H1 (cell line): ENCODE measurements at regions not wholly inside any gene's neighbourhood (a gene's known extent, or its start where the extent isn't known, plus 50 kb on each side); places are given as distances from the start of the nearest gene placed in this dataset.

Experiments used
- CTCF ChIA-PET: fragments of 300-600 bp; sonication (Branson Sonifier 250); formaldehyde crosslinking; loops from one replicate; lab custom pipeline; 2021; ENCODE audit not compliant: partially characterized antibody; lab: Charles Lee
- POLR2A ChIA-PET: fragments of 300-600 bp; sonication (Branson Sonifier 250); formaldehyde crosslinking; loops from one replicate; lab custom pipeline; 2021; ENCODE audit warnings: inconsistent platforms; ENCODE audit not compliant: partially characterized antibody; lab: Charles Lee
- DNase-seq, 2 experiments: peaks; one replicate each; pipeline versions ENCODE4 v3.0.0 to v3.0.0-alpha.2; 2010 to 2022; ENCODE audit warnings: low spot score in 2 of 2, low read depth in 1 of 2, mixed read lengths in 1 of 2
- FAIRE-seq: peaks from 2 replicates; lab custom pipeline; 2011; peaks lifted over from hg19 to GRCh38; lab: Jason Lieb, UNC
- H2AFZ ChIP-seq: 2 replicates; pipeline ENCODE4 v1.8.1; 2012; ENCODE audit warnings: low read length, inconsistent platforms
- H2AK5ac ChIP-seq: 2 replicates; pipeline ENCODE4 v1.6.1; 2013; ENCODE audit warnings: low read depth, low read length
- H2BK120ac ChIP-seq: replicated peaks from 2 replicates; pipeline ENCODE3; 2013; ENCODE audit warnings: low read depth, low read length, inconsistent platforms
- H2BK12ac ChIP-seq: 2 replicates; pipeline ENCODE4 v1.6.1; 2013; ENCODE audit warnings: low read depth, low read length
- H2BK15ac ChIP-seq: 2 replicates; pipeline ENCODE4 v1.6.1; 2013; ENCODE audit warnings: low read length
- H2BK20ac ChIP-seq: 2 replicates; pipeline ENCODE4 v1.6.1; 2013; ENCODE audit warnings: low read length
- H2BK5ac ChIP-seq: 2 replicates; pipeline ENCODE4 v1.6.1; 2013; ENCODE audit warnings: low read depth, low read length
- H3K14ac ChIP-seq: 2 replicates; pipeline ENCODE4 v1.6.1; 2013; ENCODE audit warnings: inconsistent platforms; ENCODE audit not compliant: insufficient read length
- H3K18ac ChIP-seq: 2 replicates; pipeline ENCODE4 v1.6.1; 2013; ENCODE audit warnings: low read length; ENCODE audit errors: extremely low read depth
- H3K23ac ChIP-seq: 2 replicates; pipeline ENCODE4 v1.6.1; 2013; ENCODE audit warnings: inconsistent platforms; ENCODE audit not compliant: insufficient read length
- H3K23me2 ChIP-seq: 2 replicates; pipeline ENCODE4 v1.6.1; 2013; ENCODE audit warnings: low read depth, low read length
- H3K27ac ChIP-seq: 2 replicates; pipeline ENCODE4 v1.6.1; 2011; ENCODE audit warnings: low read depth, low read length, inconsistent platforms
- H3K27me3 ChIP-seq, 4 experiments: replicated peaks in 1 of 4; 1 replicate in 1 of 4; 2 replicates in 3 of 4; pipeline versions ENCODE4 v1.6.1 to v1.8.1; 2011 to 2013; ENCODE audit warnings: low read length in 3 of 4, mild to moderate bottlenecking in 3 of 4, inconsistent platforms in 2 of 4, mixed read lengths in 2 of 4, moderate library complexity in 1 of 4; ENCODE audit not compliant: control insufficient read depth in 3 of 4, insufficient read depth in 3 of 4; ENCODE audit errors: extremely low read depth in 1 of 4
- H3K36me3 ChIP-seq, 4 experiments: 2 replicates each; pipeline versions ENCODE4 v1.6.1 to v1.8.1; 2011 to 2013; ENCODE audit warnings: mild to moderate bottlenecking in 4 of 4, low read length in 3 of 4, moderate library complexity in 2 of 4, control low read depth in 1 of 4, inconsistent platforms in 1 of 4; ENCODE audit not compliant: insufficient read depth in 4 of 4, control insufficient read depth in 2 of 4
- H3K4ac ChIP-seq: replicated peaks from 2 replicates; pipeline ENCODE3; 2013; ENCODE audit warnings: low read length, low read depth, mixed read lengths, inconsistent platforms; ENCODE audit not compliant: insufficient read length
- H3K4me1 ChIP-seq, 4 experiments: replicated peaks in 1 of 4; 1 replicate in 1 of 4; 2 replicates in 3 of 4; pipeline versions ENCODE4 v1.6.1 to v1.8.1; 2011 to 2013; ENCODE audit warnings: low read length in 3 of 4, inconsistent platforms in 2 of 4, mixed read lengths in 1 of 4; ENCODE audit not compliant: insufficient read depth in 4 of 4, control insufficient read depth in 3 of 4
- H3K4me2 ChIP-seq, 2 experiments: 2 replicates each; pipeline versions ENCODE4 v1.6.1 to v1.8.1; 2011 to 2013; ENCODE audit warnings: low read depth in 2 of 2, low read length in 2 of 2, control low read depth in 1 of 2, inconsistent platforms in 1 of 2, mild to moderate bottlenecking in 1 of 2; ENCODE audit not compliant: insufficient read depth in 1 of 2
- H3K4me3 ChIP-seq, 4 experiments: fragments of 200-600, 300-600 bp in 1 of 4; sonication (generic), shearing (Covaris generic), sonication (Bioruptor Twin) in 1 of 4; 2 replicates each; pipeline versions ENCODE4 v1.5.1 to v1.8.1; 2011 to 2016; ENCODE audit warnings: low read length in 4 of 4, low read depth in 3 of 4, control low read depth in 2 of 4, inconsistent platforms in 2 of 4, mild to moderate bottlenecking in 2 of 4, mixed read lengths in 1 of 4, moderate library complexity in 1 of 4; ENCODE audit not compliant: insufficient read depth in 2 of 4; ENCODE audit errors: extremely low read depth in 1 of 4
- H3K56ac ChIP-seq: replicated peaks from 2 replicates; pipeline ENCODE3; 2013; ENCODE audit warnings: low read depth, mild to moderate bottlenecking, mixed read lengths, low read length, inconsistent platforms; ENCODE audit not compliant: insufficient read length
- H3K79me1 ChIP-seq: 2 replicates; pipeline ENCODE4 v1.6.1; 2013; ENCODE audit warnings: low read depth, low read length, control low read depth
- H3K79me2 ChIP-seq, 2 experiments: 2 replicates each; pipeline versions ENCODE4 v1.6.1 to v1.8.1; 2012 to 2013; ENCODE audit warnings: low read length in 2 of 2, mild to moderate bottlenecking in 2 of 2, inconsistent platforms in 1 of 2; ENCODE audit not compliant: insufficient read depth in 2 of 2, control insufficient read depth in 1 of 2
- H3K9ac ChIP-seq, 4 experiments: replicated peaks in 1 of 4; 1 replicate in 1 of 4; 2 replicates in 3 of 4; pipeline versions ENCODE4 v1.6.1 to v1.8.1; 2011 to 2013; ENCODE audit warnings: low read depth in 3 of 4, low read length in 3 of 4, control low read depth in 2 of 4, mild to moderate bottlenecking in 2 of 4, moderate library complexity in 2 of 4, inconsistent platforms in 1 of 4; ENCODE audit errors: extremely low read depth in 1 of 4
- H3K9me3 ChIP-seq, 2 experiments: 2 replicates each; pipeline versions ENCODE4 v1.6.1 to v1.8.1; 2012 to 2013; ENCODE audit warnings: mild to moderate bottlenecking in 2 of 2, moderate library complexity in 2 of 2, control low read depth in 1 of 2, inconsistent platforms in 1 of 2, low read depth in 1 of 2, low read length in 1 of 2, mixed read lengths in 1 of 2; ENCODE audit not compliant: insufficient read depth in 2 of 2
- H4K20me1 ChIP-seq, 2 experiments: replicated peaks in 1 of 2; 2 replicates each; pipeline versions ENCODE3 to v1.8.1; 2011 to 2013; ENCODE audit warnings: inconsistent platforms in 2 of 2, low read length in 2 of 2, mild to moderate bottlenecking in 1 of 2; ENCODE audit not compliant: insufficient read depth in 2 of 2, control insufficient read depth in 1 of 2
- H4K5ac ChIP-seq: 2 replicates; pipeline ENCODE4 v1.6.1; 2013; ENCODE audit warnings: low read length, low read depth, mixed read lengths, inconsistent platforms; ENCODE audit not compliant: insufficient read length
- H4K8ac ChIP-seq: 2 replicates; pipeline ENCODE4 v1.8.0; 2013; ENCODE audit warnings: mild to moderate bottlenecking, moderate library complexity, low read length, inconsistent platforms; ENCODE audit not compliant: insufficient read depth; ENCODE audit errors: extremely low read depth
- H4K91ac ChIP-seq: replicated peaks from 2 replicates; pipeline ENCODE3; 2013; ENCODE audit warnings: low read length, mixed read lengths, inconsistent platforms; ENCODE audit not compliant: insufficient read length
- CHD2 ChIP-seq: IDR thresholded peaks from 2 replicates; pipeline ENCODE4 v1.6.1; 2012; ENCODE audit warnings: low read length, improper control_type of control experiment
- EGR1 ChIP-seq: IDR thresholded peaks from 2 replicates; pipeline ENCODE4 v1.6.1; 2011; ENCODE audit warnings: low read depth, low read length, borderline replicate concordance
- EP300 ChIP-seq, 2 experiments: IDR thresholded peaks; 1 replicate in 1 of 2; 2 replicates in 1 of 2; pipeline ENCODE4 v1.6.1; 2011 to 2012; ENCODE audit warnings: low read depth in 2 of 2, low read length in 2 of 2, mild to moderate bottlenecking in 2 of 2, borderline replicate concordance in 1 of 2, inconsistent platforms in 1 of 2, moderate library complexity in 1 of 2
- FOSL1 ChIP-seq: IDR thresholded peaks from 2 replicates; pipeline ENCODE4 v1.6.1; 2011; ENCODE audit warnings: mild to moderate bottlenecking, low read depth, low read length, moderate library complexity; ENCODE audit not compliant: insufficient read depth
- NANOG ChIP-seq: IDR thresholded peaks from 2 replicates; pipeline ENCODE4 v1.6.1; 2011; ENCODE audit warnings: low read length, low read depth, mild to moderate bottlenecking, inconsistent platforms; ENCODE audit not compliant: insufficient read depth, poor library complexity, severe bottlenecking
- TCF12 ChIP-seq: IDR thresholded peaks from 2 replicates; pipeline ENCODE4 v1.6.1; 2011; ENCODE audit warnings: low read depth, mild to moderate bottlenecking, low read length
- WGBS, 2 experiments: shearing (Covaris generic) in 1 of 2; methylation state at CpG; one replicate each; pipeline versions ENCODE4 v1.1.6 to v1.1.7; 2013 to 2015; ENCODE audit warnings: low lambda C conversion rate in 2 of 2, mixed read lengths in 2 of 2, inconsistent platforms in 1 of 2, low coverage in 1 of 2, missing lambda C conversion rate in 1 of 2; ENCODE audit not compliant: insufficient replicate concordance in 2 of 2, insufficient coverage in 1 of 2, insufficient read length in 1 of 2; ENCODE audit errors: extremely low coverage in 1 of 2, missing lambda C conversion rate in 1 of 2; 5-methylcytosine and 5-hydroxymethylcytosine counted together
- TF ChIP-seq, protein P1 (sequence below): IDR thresholded peaks from 2 replicates; pipeline ENCODE4 v1.6.1; 2012; ENCODE audit warnings: low read length, inconsistent platforms

GRCh38 chr6:139885909-139886308 lies 511.5 kb upstream of the CITED2 start:
- no peaks in the 10 kb centered on the region for H3K23me2 ChIP-seq
- no peaks in the 10 kb centered on the region for H3K79me2 ChIP-seq
- no peak overlapping the region for H3K4me2 ChIP-seq
- no peaks in the 10 kb centered on the region for H3K27me3 ChIP-seq
- H3K14ac ChIP-seq: no peak overlapping the region
- no peak overlapping the region for H4K91ac ChIP-seq
- H3K56ac ChIP-seq: no peak overlapping the region
- TF ChIP-seq NANOG (no peak), FOSL1 (no peak), EP300 (IDR thresholded peaks at IDR 0.05; ENCODE audit: borderline replicate concordance in 1 of 2, low read depth in 2 of 2, low read length in 2 of 2) (no peak), EGR1 (no peak), CHD2 (no peak), TCF12 (no peak)
- TF ChIP-seq, protein P1, sequence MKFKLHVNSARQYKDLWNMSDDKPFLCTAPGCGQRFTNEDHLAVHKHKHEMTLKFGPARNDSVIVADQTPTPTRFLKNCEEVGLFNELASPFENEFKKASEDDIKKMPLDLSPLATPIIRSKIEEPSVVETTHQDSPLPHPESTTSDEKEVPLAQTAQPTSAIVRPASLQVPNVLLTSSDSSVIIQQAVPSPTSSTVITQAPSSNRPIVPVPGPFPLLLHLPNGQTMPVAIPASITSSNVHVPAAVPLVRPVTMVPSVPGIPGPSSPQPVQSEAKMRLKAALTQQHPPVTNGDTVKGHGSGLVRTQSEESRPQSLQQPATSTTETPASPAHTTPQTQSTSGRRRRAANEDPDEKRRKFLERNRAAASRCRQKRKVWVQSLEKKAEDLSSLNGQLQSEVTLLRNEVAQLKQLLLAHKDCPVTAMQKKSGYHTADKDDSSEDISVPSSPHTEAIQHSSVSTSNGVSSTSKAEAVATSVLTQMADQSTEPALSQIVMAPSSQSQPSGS: no peak
- no peaks in the 10 kb centered on the region for H3K36me3 ChIP-seq
- no peaks in the 10 kb centered on the region for H4K20me1 ChIP-seq
- no peaks in the 10 kb centered on the region for H3K9me3 ChIP-seq
- H3K4me3 ChIP-seq: no peak overlapping the region
- no peak overlapping the region for H3K23ac ChIP-seq
- H2AFZ ChIP-seq: peak overlapping the region; percentile 7; the same call in 1 of the 2 replicates
- H2BK15ac ChIP-seq: no peak overlapping the region
- H3K4ac ChIP-seq: no peak overlapping the region
- 0 out of 2 replicates have a peak overlapping the region, but pooled peaks have one; percentile 9 for H2BK12ac ChIP-seq
- WGBS, 2 experiments: 73% methylated on average over 1 of the region's 1 CpG; no CpG with 5 or more reads in 1 of the 2 experiments
- H3K18ac ChIP-seq: 0 out of 2 replicates have a peak overlapping the region, but pooled peaks have one; percentile 53
- ChIA-PET CTCF (no interaction called here), POLR2A (interaction anchor here (4.7 kb wide), 1 partner anchor 511 kb away, joined by 30 read pairs; the partner anchor contains the start of gene CITED2)
- H3K9ac ChIP-seq: no peak overlapping the region
- H2BK20ac ChIP-seq: peak overlapping the region; percentile 34; the same call in 1 of the 2 replicates
- H3K27ac ChIP-seq: no peak overlapping the region
- no peaks in the 10 kb centered on the region for H3K79me1 ChIP-seq
- H2BK5ac ChIP-seq: no peak overlapping the region; the same call in 1 of the 2 replicates
- H4K5ac ChIP-seq: peak overlapping the region; percentile 13
- DNase-seq (no peak), FAIRE-seq (no peak)
- H4K8ac ChIP-seq: no peak overlapping the region
- H2AK5ac ChIP-seq: no peak overlapping the region
- peaks cover 4 to 57% (median 23%) of the 10 kb centered on the region in 4 experiments; a peak in 6 of 7 replicates for H3K4me1 ChIP-seq
- H2BK120ac ChIP-seq: no peak overlapping the region
